Large intestine (tissue), 3 donors: ENCODE measurements at regions not wholly inside any gene's neighbourhood (a gene's known extent, or its start where the extent isn't known, plus 50 kb on each side); places are given as distances from the start of the nearest gene placed in this dataset.

Experiments used
- DNase-seq, 2 donors: peaks; one replicate each; pipeline versions ENCODE4 v3.0.0 to v3.0.0-alpha.2; 2013
- H3K27ac ChIP-seq: one replicate; pipeline ENCODE4 v1.5.1; 2013; ENCODE audit warnings: low read length
- H3K27me3 ChIP-seq: 2 replicates; pipeline ENCODE4 v1.6.1; 2013; ENCODE audit warnings: low read length; ENCODE audit not compliant: control insufficient read depth, insufficient read depth
- H3K36me3 ChIP-seq: 2 replicates; pipeline ENCODE4 v1.6.1; 2013; ENCODE audit warnings: low read length; ENCODE audit not compliant: control insufficient read depth, insufficient read depth
- H3K4me1 ChIP-seq: one replicate; pipeline ENCODE4 v1.6.1; 2013; ENCODE audit warnings: low read length; ENCODE audit not compliant: control insufficient read depth, insufficient read depth
- H3K4me3 ChIP-seq: one replicate; pipeline ENCODE4 v1.5.1; 2013; ENCODE audit warnings: low read length
- H3K9me3 ChIP-seq: one replicate; pipeline ENCODE4 v1.6.1; 2013; ENCODE audit warnings: mild to moderate bottlenecking, low read depth, low read length, moderate library complexity; ENCODE audit not compliant: control insufficient read depth
- WGBS: methylation state at CpG from one replicate; pipeline ENCODE4 v1.1.5; 2013; ENCODE audit warnings: low lambda C conversion rate; ENCODE audit not compliant: insufficient coverage; 5-methylcytosine and 5-hydroxymethylcytosine counted together

- H3K4me1 ChIP-seq = no peaks in the 10 kb centered on the region
- DNase-seq = no peak
- H3K9me3 ChIP-seq = no peaks in the 10 kb centered on the region
- no peak overlapping the region for H3K27ac ChIP-seq
- no peaks in the 10 kb centered on the region for H3K27me3 ChIP-seq
- no peaks in the 10 kb centered on the region for H3K36me3 ChIP-seq
- H3K4me3 ChIP-seq = no peak overlapping the region
- 89% methylated on average over 4 of the region's 4 CpGs for WGBS
These were observed 167.8 kb upstream of the HAND2 start for GRCh38 chr4:173697840-173698239.

GRCh38 chr4:173696551-173696950 lies 166.5 kb upstream of the HAND2 start:
- H3K27me3 ChIP-seq = no peaks in the 10 kb centered on the region
- no peaks in the 10 kb centered on the region for H3K4me1 ChIP-seq
- H3K36me3 ChIP-seq = no peaks in the 10 kb centered on the region
- no peak overlapping the region for H3K27ac ChIP-seq
- DNase-seq = no peak
- no CpG with 5 or more reads among the region's 1 CpG for WGBS
- H3K9me3 ChIP-seq = no peaks in the 10 kb centered on the region
- H3K4me3 ChIP-seq = no peak overlapping the region

- no peak overlapping the region for H3K4me3 ChIP-seq
- H3K27ac ChIP-seq = no peak overlapping the region
- H3K4me1 ChIP-seq = no peaks in the 10 kb centered on the region
- H3K27me3 ChIP-seq = no peaks in the 10 kb centered on the region
- 60% methylated on average over 1 of the region's 5 CpGs for WGBS
- no peaks in the 10 kb centered on the region for H3K9me3 ChIP-seq
- no peaks in the 10 kb centered on the region for H3K36me3 ChIP-seq
- no peak for DNase-seq
These were observed 166.0 kb upstream of the HAND2 start for GRCh38 chr4:173696011-173696410.

GRCh38 chr4:173685831-173686210 lies 155.8 kb upstream of the HAND2 start:
- no peak overlapping the region for H3K4me3 ChIP-seq

GRCh38 chr4:173685165-173685830 lies 155.3 kb upstream of the HAND2 start:
- Histone ChIP-seq H3K27ac (no peak overlapping the region), H3K4me1 (no peaks in the 10 kb centered on the region), H3K27me3 (no peaks in the 10 kb centered on the region), H3K9me3 (no peaks in the 10 kb centered on the region), H3K4me3 (no peak overlapping the region), H3K36me3 (no peaks in the 10 kb centered on the region)
- WGBS = 83% methylated on average over 1 of the region's 9 CpGs
- DNase-seq = no peak

More at GRCh38 chr4:173685831-173686210, 155.8 kb upstream of the HAND2 start:
- Histone ChIP-seq H3K4me1 (no peaks in the 10 kb centered on the region), H3K36me3 (no peaks in the 10 kb centered on the region), H3K27me3 (no peaks in the 10 kb centered on the region), H3K9me3 (no peaks in the 10 kb centered on the region), H3K27ac (no peak overlapping the region)
- no peak for DNase-seq

GRCh38 chr4:173684223-173684622 lies 154.2 kb upstream of the HAND2 start:
- Histone ChIP-seq H3K4me1 (no peaks in the 10 kb centered on the region), H3K27ac (no peak overlapping the region), H3K9me3 (no peaks in the 10 kb centered on the region), H3K36me3 (no peaks in the 10 kb centered on the region), H3K4me3 (no peak overlapping the region), H3K27me3 (no peaks in the 10 kb centered on the region)
- 16% methylated on average over 2 of the region's 3 CpGs for WGBS
- DNase-seq = no peak

- 100% methylated on average over 1 of the region's 2 CpGs for WGBS
- Histone ChIP-seq H3K4me3 (no peak overlapping the region), H3K27ac (no peak overlapping the region), H3K27me3 (no peaks in the 10 kb centered on the region), H3K36me3 (no peaks in the 10 kb centered on the region), H3K9me3 (no peaks in the 10 kb centered on the region), H3K4me1 (no peaks in the 10 kb centered on the region)
- DNase-seq = no peak
These were observed 152.6 kb upstream of the HAND2 start for GRCh38 chr4:173682609-173683008.

- no CpG with 5 or more reads among the region's 7 CpGs for WGBS
- Histone ChIP-seq H3K9me3 (no peaks in the 10 kb centered on the region), H3K4me3 (no peak overlapping the region), H3K36me3 (no peaks in the 10 kb centered on the region), H3K27me3 (no peaks in the 10 kb centered on the region), H3K27ac (no peak overlapping the region), H3K4me1 (no peaks in the 10 kb centered on the region)
- DNase-seq = no peak
These were observed 150.2 kb upstream of the HAND2 start for GRCh38 chr4:173680278-173680677.

- Histone ChIP-seq H3K4me1 (no peaks in the 10 kb centered on the region), H3K27me3 (no peaks in the 10 kb centered on the region), H3K9me3 (no peaks in the 10 kb centered on the region), H3K36me3 (no peaks in the 10 kb centered on the region), H3K4me3 (no peak overlapping the region), H3K27ac (no peak overlapping the region)
- WGBS = no CpG with 5 or more reads among the region's 3 CpGs
- DNase-seq = no peak
These were observed 145.4 kb upstream of the HAND2 start for GRCh38 chr4:173675446-173675845.

GRCh38 chr4:173669460-173670179 lies 139.6 kb upstream of the HAND2 start:
- DNase-seq = no peak
- Histone ChIP-seq H3K4me3 (no peak overlapping the region), H3K4me1 (no peaks in the 10 kb centered on the region), H3K36me3 (no peaks in the 10 kb centered on the region), H3K27ac (no peak overlapping the region), H3K9me3 (no peaks in the 10 kb centered on the region), H3K27me3 (no peaks in the 10 kb centered on the region)
- WGBS = 100% methylated on average over 1 of the region's 4 CpGs

GRCh38 chr4:173661001-173661400 lies 131.0 kb upstream of the HAND2 start:
- no peak for DNase-seq
- Histone ChIP-seq H3K9me3 (no peaks in the 10 kb centered on the region), H3K4me3 (no peak overlapping the region), H3K27me3 (no peaks in the 10 kb centered on the region), H3K27ac (no peak overlapping the region), H3K4me1 (no peaks in the 10 kb centered on the region), H3K36me3 (no peaks in the 10 kb centered on the region)
